ENCODE measurements at regions not wholly inside any gene's neighbourhood (a gene's known extent, or its start where the extent isn't known, plus 50 kb on each side); places are given as distances from the start of the nearest gene placed in this dataset.
"Not testable (repeated sequence)": the region's sequence is repeated elsewhere in the genome, so short reads cannot be mapped to it uniquely, and the experiment has no call there.

DNA sequence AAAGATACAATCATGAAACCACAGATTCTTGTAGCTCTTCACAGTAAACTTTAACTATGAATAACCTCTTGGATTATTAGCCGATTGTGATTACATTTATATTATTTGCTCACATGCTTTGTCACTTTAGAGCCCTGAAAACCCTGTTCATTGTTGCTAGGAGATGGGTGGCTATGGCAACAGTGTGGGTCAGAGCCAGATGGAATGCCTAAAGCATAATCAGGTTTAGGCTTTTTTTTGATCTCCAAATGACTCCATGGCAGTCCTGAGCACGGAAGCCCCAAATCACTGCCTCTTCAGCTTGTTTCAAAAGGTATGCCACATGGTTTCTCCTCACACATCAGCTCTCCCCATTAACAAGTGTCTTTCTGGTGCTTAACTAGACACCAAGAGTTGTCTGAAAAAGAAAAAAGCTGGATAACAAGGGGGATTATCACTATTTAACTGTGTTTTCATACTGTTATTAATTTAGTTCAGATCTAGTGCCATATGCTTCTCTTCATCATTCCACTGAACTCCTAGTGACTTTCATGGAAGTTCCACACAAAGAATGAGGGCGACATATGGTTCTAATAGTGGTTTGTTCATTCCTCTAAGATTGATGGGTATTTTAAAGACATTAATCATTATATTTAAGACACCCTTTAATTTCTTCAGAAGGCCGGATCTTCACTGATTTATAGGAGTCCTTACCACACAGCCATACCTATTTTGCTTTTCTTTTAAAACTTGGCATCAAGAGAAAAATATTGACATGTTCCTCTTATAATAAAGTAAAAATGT lies 88.8 kb upstream of the PAM start:
- DNase-seq (ENCODE audit: low read depth) = peak; percentile 33

DNA sequence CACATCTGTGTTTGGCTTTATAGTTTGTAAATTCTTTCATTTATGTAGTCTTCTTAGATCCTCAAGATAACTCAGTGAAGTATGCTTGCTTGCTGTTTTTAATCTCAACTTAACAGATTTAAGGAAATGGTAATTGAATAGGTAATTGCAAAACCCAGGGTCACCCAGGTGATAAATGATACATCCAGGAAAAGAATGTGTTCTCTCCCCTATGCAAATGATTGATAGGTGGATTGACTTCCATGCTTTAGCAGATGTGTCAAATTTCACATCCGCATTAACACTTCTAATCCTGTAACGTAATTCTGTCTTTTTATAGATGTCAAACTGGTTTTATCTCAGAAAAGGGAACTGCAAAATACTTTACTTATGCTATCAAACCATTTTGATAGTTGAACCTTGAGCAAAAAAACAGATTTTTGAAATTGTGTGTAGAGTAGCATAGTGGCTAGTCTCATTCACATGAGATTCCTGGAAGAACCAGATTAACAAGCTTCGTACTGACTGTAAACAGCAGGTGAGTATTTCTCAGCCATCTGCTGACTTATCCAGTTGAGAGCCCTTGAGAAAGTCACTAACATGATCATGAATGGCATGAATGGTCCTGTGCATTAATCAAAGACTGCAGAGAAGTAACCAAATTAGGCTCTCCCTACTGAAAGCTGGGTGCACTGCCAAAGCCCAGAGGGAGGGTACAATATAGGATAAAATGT lies 86.7 kb upstream of the PAM start:
- no peak for DNase-seq (ENCODE audit: low read depth)

- DNase-seq (ENCODE audit: low read depth) = no peak
These were observed 84.8 kb upstream of the PAM start for GRCh38 chr5:102670224-102670836.

DNA sequence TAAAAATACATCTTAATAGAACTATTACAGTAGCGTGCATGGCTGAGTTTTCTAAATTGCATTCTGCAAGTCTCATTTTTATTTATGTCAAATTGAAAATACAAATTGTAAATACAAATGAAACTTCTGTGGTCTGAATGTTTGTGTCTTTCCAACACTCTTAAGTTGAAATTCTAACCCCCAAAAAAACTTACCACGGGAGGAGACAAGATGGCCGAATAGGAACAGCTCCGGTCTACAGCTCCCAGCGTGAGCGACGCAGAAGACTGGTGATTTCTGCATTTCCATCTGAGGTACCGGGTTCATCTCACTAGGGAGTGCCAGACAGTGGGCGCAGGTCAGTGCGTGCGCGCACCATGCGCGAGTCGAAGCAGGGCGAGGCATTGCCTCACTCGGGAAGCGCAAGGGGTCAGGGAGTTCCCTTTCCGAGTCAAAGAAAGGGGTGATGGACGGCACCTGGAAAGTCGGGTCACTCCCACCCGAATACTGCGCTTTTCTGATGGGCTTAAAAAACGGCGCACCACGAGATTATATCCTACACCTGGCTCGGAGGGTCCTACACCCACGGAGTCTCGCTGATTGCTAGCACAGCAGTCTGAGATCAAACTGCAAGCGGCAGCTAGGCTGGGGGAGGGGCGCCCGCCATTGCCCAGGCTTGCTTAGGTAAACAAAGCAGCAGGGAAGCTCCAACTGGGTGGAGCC lies 83.9 kb upstream of the PAM start:
- DNase-seq (ENCODE audit: low read depth) = not testable (repeated sequence)

DNA sequence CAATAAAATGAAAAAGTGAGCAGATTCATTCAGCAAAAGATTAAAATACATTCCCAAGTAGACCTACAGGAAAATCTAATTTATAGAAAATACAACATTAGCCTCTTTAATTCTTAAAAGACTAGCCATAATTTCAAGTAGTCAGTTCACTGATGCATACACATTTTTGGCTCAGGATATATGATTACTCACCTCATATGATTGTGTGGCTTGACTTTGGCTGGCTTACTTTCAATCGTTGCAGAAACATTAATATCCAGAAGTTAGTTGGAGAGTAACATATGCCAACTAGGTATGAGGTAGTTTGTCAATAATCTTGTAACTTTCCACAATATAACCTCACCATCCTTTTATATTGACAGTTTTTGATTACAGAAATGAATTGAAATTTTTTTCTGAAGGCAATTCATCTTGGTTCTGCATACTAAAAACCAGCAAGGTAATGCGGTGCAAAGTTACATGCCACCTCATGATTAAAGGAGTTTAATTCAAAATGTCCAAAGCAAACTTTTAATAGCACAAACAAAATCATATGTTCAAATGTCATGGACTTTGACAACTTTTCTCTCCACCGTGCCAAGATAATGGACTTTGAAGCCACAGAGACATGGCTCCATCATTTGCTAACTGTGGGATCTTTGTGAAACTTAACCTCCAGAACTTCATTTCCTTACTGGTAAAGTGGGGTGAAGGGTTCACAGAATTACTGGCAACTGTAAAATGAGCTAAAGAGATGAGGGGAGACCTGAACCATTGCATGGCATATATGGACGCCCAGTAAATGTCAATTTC lies 76.6 kb upstream of the PAM start:
- peak; percentile 39 for DNase-seq (ENCODE audit: low read depth)

DNA sequence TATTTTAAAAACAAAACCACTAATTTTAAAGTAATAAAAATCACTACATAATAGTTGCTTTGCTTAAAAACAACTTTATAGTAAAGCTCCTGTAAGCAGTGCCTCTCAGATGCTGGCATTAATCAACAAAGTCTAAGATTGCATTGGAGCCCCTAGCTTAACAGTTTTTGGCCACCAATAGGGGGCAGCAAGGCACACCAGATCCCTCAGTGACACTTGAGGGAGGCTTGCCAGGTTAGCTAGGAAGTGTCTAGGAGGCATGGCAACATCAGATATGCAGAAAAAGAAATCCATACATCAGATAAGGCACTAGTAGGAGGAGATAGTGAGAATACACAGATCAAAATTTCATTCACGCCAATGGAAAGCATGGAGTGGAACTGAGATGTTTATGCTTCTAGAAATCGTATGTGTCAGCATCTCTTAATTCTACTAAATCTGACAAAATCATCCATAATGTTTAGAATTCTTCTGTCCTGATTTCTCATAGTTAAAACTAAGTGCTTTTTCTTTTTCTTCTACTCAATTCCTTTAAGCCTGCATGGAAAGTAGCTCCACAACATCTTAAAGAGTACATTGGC lies 73.6 kb upstream of the PAM start:
- DNase-seq (ENCODE audit: low read depth) = peak; percentile 32

GRCh38 chr5:102682101-102682647 lies 72.9 kb upstream of the PAM start:
- no peak for DNase-seq (ENCODE audit: low read depth)

DNA sequence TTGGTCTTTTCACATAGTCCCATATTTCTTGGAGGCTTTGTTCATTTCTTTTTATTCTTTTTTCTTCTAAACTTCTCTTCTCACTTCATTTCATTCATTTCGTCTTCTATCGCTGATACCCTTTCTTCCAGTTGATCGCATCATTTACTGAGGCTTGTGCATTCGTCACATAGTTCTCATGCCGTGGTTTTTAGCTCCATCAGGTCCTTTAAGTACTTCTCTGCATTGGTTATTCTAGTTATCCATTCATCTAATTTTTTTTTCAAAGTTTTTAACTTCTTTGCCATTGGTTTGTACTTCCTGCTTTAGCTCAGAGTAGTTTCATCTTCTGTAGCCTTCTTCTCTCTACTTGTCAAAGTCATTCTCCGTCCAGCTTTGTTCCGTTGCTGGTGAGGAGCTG lies 67.0 kb upstream of the PAM start:
- not testable (repeated sequence) for DNase-seq (ENCODE audit: low read depth)

DNA sequence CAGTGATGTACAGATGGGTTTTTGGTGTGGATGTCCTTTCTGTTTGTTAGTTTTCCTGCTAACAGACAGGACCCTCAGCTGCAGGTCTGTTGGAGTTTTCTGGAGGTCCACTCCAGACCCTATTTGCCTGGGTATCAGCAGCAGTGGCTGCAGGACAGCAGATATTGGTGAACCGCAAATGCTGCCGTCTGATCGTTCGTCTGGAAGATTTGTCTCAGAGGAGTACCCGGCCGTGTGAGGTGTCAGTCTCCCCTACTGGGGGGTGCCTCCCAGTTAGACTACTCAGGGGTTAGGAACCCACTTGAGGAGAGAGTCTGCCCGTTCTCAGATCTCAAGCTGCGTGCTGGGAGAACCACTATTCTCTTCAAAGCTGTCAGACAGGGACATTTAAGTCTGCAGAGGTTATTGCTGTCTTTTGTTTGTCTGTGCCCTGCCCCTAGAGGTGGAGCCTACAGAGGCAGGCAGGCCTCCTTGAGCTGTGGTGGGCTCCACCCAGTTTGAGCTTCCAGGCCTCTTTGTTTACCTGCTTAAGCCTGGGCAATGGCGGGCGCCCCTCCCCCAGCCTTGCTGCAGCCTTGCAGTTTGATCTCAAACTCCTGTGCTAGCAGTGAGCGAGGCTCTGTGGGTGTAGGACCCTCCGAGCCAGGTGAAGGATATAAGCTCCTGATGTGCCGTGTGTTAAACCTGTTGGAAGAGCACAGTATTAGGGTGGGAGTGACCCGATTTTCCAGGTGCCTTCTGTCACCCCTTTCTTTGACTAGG lies 66.3 kb upstream of the PAM start:
- DNase-seq (ENCODE audit: low read depth) = not testable (repeated sequence)

- DNase-seq (ENCODE audit: low read depth) = no peak
These were observed 64.2 kb upstream of the PAM start for GRCh38 chr5:102690910-102691309.

DNA sequence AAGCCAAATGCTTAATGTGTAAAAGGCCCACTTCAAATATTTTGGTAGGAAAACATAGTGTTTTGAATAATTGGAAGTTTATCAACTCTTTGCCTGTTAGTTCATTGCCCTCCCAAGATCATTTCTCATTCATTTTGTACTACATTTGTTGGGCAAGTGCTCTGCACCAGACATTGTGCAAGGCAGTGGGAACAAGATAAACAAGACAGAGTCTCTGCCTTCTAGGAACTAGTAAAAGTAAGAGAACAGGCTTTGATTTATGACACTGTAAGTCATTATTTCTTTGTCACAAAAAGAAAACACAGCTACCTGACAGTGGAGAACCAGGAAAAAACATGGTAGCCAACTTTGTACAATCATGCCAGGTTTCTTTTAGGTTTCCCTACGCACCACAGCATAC lies 63.7 kb upstream of the PAM start:
- no peak for DNase-seq (ENCODE audit: low read depth)

DNA sequence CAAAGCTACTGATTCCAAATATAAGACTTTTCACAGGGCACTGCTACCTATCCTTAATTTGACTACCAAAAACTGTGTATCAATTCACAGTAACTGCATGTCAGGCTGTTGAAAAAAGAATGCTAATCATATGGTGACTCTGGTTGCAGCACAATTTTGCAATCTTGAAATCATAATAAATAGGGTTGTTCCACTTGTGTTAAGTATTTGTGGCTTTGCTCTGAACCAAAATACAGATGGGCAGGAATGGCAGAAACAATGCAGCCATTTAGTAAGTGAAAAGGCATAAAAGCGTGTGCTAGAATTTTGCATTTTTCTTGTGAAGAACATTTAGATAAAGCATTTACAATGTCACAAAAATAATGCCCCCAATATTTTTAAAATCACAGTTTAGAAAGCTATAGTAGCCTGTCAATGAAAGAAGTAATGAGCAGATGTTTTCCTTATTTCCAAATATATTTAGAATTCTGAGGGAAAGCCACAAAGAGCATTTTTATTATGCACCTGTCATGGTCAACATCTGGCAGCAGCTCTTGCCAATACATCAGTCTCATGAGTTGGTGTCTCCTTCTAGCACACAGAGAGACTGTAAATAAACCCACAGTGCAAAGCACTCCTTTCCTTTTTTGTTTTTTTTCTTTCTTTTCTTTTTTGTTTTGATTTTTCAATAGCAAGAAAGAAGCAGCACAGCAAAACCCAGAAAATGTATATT lies 54.8 kb upstream of the PAM start:
- DNase-seq (ENCODE audit: low read depth) = no peak

DNA sequence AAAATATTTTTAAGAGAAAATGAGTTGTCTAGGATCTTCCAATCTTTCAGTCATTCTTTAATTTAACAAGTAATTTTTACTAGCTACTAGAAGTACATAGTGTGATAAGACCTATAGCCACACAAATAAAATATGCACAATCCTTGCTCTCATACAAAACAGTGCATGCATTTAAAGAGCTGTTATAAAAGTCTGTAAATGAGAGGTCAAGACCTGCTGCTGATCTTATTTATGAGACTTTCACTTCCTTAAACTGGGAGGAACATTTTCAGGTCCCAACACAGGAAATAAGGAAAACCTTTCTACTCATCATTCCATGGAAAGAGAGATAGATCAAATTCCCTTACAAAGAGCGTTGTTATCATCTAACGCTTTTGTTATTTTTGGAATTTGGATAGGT lies 54.2 kb upstream of the PAM start:
- no peak for DNase-seq (ENCODE audit: low read depth)

DNA sequence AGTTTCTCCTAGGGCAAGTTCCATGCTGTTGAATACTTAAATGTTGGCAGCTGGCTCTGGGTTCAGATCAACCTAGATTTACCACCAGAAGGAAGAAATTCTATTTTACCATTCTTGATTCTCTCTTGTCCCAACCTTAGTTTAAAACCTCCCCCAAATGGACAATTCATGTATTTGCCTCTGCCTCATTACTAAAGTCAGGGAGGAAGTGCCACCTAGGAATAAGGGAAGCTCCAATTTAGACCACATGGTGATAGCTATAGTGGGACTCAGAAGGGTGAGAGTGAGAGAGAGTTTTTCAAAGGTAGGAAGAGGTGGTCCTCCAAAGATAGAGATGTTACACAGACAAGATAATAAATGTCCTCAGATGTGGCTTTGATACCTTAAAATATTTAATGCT lies 53.4 kb upstream of the PAM start:
- no peak for DNase-seq (ENCODE audit: low read depth)

All from GM04503 (cell line).